Stimulated activated CD8-positive, alpha-beta memory T cell treated with anti-CD3 and anti-CD28 coated beads, Interleukin-12 subunit alpha, Interleukin-12 subunit beta, amount 100 ng/mL, for 4 hours (primary cell): ENCODE measurements at regions not wholly inside any gene's neighbourhood (a gene's known extent, or its start where the extent isn't known, plus 50 kb on each side); places are given as distances from the start of the nearest gene placed in this dataset.
"Not testable (repeated sequence)": the region's sequence is repeated elsewhere in the genome, so short reads cannot be mapped to it uniquely, and the experiment has no call there.

Source experiments
- DNase-seq: peaks from one replicate; pipeline ENCODE4 v3.0.0-alpha.2; 2020; ENCODE audit warnings: low read depth

DNA sequence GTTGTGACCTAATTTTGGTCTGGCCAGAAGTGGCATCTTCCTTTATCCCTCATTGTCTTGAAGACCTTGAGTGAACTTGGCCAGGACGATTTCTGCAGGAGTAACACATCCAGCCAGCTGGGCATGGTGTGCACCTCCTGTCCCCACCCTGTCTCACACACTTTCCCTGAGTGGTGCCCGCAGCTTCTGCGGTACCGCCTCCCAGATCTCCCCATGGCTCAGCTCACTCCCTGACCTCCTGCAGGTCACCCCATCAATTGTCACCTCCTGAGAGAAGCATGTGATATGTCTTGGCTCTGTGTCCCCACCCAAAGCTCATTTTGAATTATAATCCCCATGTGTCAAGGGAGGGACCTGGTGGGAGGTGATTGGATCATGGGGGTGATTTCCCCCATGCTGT lies 50.2 kb upstream of the TP53I11 start:
- DNase-seq = no peak

- DNase-seq = no peak
These were observed 50.9 kb upstream of the TP53I11 start for GRCh38 chr11:45001466-45002165.

DNA sequence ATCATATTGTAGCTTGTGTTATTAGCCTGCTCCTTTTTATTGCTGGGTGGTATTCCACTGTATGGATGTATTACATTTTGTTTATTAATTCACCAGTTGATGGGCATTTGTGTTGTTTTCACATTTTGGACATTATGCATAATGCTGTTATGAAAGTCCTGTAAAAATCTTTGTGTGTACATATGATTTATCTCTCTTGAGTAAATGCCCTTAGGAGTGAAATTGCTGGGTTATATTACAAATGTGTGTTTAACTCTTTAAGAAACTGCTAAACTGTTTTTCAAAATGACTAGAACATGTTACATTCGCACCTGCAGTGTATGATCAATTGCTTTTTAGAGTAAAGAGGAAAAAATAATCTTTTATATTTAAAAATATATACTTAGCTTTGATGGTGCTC lies 54.4 kb upstream of the TP53I11 start:
- DNase-seq = no peak

- DNase-seq = no peak
These were observed 56.3 kb upstream of the TP53I11 start for GRCh38 chr11:45007011-45007410.

DNA sequence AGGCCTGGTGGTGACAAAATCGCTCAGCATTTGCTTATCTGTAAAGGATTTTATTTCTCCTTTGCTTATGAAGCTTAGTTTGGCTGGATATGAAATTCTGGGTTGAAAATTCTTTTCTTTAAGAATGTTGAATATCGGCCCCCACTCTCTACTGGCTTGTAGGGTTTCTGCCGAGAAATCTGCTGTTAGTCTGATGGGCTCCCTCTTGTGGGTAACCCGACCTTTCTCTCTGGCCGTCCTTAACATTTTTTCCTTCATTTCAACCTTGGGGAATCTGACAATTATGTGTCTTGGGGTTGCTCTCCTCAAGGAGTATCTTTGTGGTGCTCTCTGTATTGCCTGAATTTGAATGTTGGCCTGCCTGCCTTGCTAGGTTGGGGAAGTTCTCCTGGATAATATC lies 65.3 kb upstream of the TP53I11 start:
- not testable (repeated sequence) for DNase-seq

DNA sequence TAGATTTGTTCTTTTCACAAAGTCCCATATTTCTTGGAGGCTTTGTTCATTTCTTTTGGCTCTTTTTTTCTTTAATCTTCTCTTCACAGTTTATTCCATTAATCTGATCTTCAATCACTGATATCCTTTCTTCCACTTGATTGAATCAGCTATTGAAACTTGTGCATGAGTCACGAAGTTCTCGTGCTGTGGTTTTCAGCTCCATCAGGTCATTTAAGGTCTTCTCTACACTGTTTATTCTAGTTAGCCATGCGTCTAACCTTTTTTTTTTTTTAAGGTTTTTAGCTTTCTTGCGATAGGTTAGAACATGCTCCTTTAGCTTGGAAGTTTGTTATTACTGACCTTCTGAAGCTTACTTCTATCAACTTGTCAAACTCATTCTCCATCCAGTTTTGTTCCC lies 65.8 kb upstream of the TP53I11 start:
- DNase-seq = not testable (repeated sequence)

DNA sequence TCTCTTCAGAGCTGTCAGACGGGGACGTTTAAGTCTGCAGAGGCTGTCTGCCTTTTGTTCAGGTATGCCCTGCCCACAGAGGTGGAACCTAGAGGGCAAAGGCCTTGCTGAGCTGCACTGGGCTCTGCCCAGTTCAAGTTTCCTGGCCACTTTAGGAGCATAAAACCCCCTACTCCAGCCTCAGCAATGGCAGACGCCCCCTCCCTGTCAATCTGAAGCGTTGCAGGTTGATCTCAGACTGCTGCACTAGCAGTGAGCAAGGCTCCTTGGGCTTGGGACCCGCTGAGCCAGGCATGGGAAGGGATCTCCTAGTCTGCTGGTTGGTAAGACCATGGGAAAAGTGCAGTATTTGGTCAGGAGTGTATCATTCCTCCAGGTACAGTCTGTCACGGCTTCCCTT lies 66.6 kb upstream of the TP53I11 start:
- DNase-seq = no peak

- DNase-seq = no peak
These were observed 70.3 kb upstream of the TP53I11 start for GRCh38 chr11:45021001-45021400.

- DNase-seq = no peak
These were observed 71.0 kb upstream of the TP53I11 start for GRCh38 chr11:45021692-45022141.

- DNase-seq = no peak
These were observed 71.8 kb upstream of the TP53I11 start for GRCh38 chr11:45022294-45023064.

GRCh38 chr11:45023065-45023365 lies 72.3 kb upstream of the TP53I11 start:
- no peak for DNase-seq

DNA sequence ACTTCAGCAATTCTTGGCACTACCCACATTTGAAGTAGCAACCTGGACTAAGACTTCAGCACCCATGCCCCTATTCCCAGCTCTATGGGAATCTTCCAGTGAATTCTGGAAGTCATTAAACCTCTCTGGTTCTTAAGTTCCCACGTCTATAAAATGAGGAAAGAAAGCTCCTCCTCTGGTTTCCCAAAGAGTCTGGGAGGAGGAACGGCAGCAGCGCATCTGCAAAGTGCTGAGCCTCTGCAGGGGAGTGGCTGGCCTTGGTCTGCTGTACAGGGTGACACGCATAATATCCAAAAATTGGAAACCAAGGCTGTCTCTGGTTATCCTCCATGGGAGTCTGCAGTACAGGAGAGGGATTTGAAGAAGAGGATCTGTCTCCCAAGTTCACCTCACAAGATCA lies 73.6 kb upstream of the TP53I11 start:
- DNase-seq = no peak

DNA sequence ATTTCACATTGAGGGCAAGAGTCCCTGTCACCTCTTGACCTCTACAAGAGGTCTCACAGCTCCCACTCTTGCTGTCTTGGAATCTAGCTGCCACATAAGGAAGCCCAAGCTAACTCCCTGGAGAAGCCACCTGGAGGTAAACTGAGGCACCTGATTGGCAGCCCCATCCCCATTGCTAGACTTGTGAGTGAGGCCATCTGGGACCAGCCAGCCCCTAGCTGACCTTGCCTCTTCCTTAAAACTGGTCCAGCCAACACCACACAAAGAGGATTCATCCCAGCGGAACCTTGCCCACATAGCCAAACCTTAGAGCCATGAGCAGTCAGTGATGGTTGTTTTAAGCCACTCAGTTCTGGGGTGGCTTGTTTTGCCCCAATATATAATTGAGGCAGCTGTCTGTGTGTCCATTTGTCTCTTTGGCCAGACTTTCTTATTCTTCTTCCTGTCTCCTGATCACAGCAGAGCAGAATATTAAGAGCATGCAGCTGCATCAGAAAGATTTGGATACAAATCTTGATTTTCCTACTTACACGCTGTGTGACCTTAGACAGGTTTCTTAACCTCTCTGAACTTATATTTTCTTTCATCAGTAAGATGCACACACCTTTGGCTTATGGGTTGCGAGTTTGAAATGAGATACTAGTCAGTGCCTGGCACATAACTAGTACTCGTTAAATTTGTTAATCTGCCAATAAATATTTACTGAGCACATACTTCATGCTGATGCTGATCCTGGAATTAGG lies 74.3 kb upstream of the TP53I11 start:
- DNase-seq = no peak

GRCh38 chr11:45025716-45026492 lies 75.2 kb upstream of the TP53I11 start:
- DNase-seq = no peak

DNA sequence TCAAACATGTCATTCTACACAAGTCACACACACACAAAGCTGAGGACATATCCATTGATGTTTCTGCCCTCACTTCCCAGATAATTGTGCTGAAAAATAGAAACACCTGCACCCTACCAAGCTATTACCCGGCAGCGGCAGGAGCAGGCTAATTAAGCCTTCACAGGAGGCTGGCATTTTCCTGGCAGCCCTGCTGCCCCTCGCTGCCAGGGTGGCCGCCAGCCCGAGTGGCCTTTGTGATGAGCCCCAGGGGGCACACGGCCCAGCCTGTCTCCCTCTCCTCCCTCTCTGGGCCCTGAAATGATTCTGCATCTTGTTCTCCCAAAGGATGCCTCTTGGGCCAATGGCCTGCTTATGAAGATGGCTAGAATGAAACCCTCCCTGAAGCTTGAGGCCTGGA lies 76.2 kb upstream of the TP53I11 start:
- no peak for DNase-seq

GRCh38 chr11:45027312-45027711 lies 76.6 kb upstream of the TP53I11 start:
- no peak for DNase-seq

- no peak for DNase-seq
These were observed 78.4 kb upstream of the TP53I11 start for GRCh38 chr11:45028911-45029682.

GRCh38 chr11:45030778-45031177 lies 80.1 kb upstream of the TP53I11 start:
- no peak for DNase-seq

DNA sequence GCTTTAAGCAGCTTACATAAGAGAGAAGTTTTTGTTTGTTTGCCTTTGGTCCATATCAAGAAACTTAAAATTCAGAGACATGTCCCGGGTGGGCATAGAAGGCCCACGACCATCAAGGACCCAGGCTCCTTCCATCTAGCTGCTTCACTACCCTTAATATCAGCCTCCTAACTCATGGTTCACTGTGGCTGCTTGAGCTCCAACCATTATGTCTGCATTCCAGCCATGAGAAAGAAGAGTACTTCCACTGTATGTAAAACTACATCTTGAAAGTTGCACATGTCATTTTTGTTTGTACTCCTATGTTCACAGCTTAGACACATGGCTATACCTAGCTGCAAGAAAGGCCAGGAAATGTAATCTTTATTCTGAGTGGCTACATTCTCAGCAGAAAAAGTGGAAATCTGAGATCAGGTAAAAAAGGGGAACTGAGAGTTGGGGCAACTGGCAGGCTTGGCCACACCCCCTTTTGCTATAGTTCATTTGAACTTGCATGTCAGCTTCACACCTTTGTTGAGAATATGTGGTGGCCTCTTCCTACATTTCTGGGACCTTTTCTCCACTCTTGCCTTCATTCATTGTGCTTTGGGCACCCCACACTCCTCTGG lies 81.3 kb upstream of the TP53I11 start:
- no peak for DNase-seq

- DNase-seq = no peak
These were observed 84.7 kb upstream of the TP53I11 start for GRCh38 chr11:45035413-45035812.

DNA sequence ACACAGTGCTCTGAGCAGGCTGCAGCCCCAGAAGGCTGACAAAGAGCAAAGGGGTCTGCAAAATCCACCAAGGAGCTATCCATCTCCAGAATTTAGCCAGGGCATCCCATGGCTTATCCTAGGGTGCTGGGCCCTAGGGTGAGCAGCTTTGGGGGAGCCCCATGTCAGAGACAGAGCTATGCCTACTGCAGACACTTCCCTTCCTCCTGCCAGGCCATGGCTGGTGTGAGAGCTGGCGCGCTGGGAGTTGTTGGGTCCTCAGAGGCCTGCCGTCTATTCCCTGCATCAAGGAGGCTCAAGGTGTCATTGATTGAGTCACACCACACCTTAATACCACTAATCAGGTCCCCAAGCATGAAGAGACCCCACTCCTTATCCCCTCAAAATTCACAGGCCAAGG lies 85.3 kb upstream of the TP53I11 start:
- DNase-seq = no peak
